Naive thymus-derived CD4-positive, alpha-beta T cell (primary cell): ENCODE measurements at regions not wholly inside any gene's neighbourhood (a gene's known extent, or its start where the extent isn't known, plus 50 kb on each side); places are given as distances from the start of the nearest gene placed in this dataset.

Source experiments
- ATAC-seq: fragments of 150-1000 bp; cut with Tn5 transposase; 2 replicates; pipeline ENCODE4 v1.10.0; 2021; ENCODE audit warnings: mild to moderate bottlenecking, moderate library complexity
- CTCF ChIA-PET: fragments of 350-600 bp; sonication (Branson Sonifier 250); formaldehyde crosslinking; loops from one replicate; lab custom pipeline; 2021; ENCODE audit warnings: antibody characterized with exemption; lab: Charles Lee
- POLR2A ChIA-PET: fragments of 350-600 bp; sonication (Branson Sonifier 250); formaldehyde crosslinking; loops from one replicate; lab custom pipeline; 2021; ENCODE audit warnings: antibody characterized with exemption, inconsistent platforms; lab: Charles Lee
- DNase-seq, 9 donors: peaks; one replicate each; pipeline versions ENCODE4 v3.0.0 to v3.0.0-alpha.2; 2020 to 2022; ENCODE audit warnings: mixed read lengths in 1 of 9
- H3K27ac ChIP-seq: one replicate; pipeline ENCODE4 v1.7.0; 2013; ENCODE audit warnings: mild to moderate bottlenecking, low read depth, low read length, moderate library complexity
- H3K27me3 ChIP-seq, 2 donors: one replicate each; pipeline ENCODE4 v1.7.0; 2013; ENCODE audit warnings: low read length in 2 of 2, mild to moderate bottlenecking in 2 of 2, moderate library complexity in 2 of 2; ENCODE audit not compliant: control insufficient read depth in 2 of 2, insufficient read depth in 2 of 2
- H3K36me3 ChIP-seq, 3 experiments: 1 replicate in 2 of 3; 2 replicates in 1 of 3; pipeline ENCODE4 v1.7.0; 2013; ENCODE audit warnings: low read length in 3 of 3, mild to moderate bottlenecking in 3 of 3, moderate library complexity in 1 of 3; ENCODE audit not compliant: insufficient read depth in 3 of 3, control insufficient read depth in 2 of 3
- H3K4me1 ChIP-seq, 2 donors: one replicate each; pipeline ENCODE4 v1.7.0; 2013; ENCODE audit warnings: low read length in 2 of 2, mild to moderate bottlenecking in 2 of 2, moderate library complexity in 1 of 2; ENCODE audit not compliant: control insufficient read depth in 2 of 2, insufficient read depth in 2 of 2
- H3K4me3 ChIP-seq: 2 replicates; pipeline ENCODE4 v1.7.0; 2013; ENCODE audit warnings: mild to moderate bottlenecking, low read length
- H3K9me3 ChIP-seq, 3 experiments: 1 replicate in 2 of 3; 2 replicates in 1 of 3; pipeline ENCODE4 v1.7.0; 2013; ENCODE audit warnings: low read length in 3 of 3; ENCODE audit not compliant: control insufficient read depth in 2 of 3
- H3K27ac Mint-ChIP-seq, 9 donors: one replicate each; pipeline ENCODE4 v1.8.0; 2020 to 2022; ENCODE audit warnings: mixed read lengths in 9 of 9, mild to moderate bottlenecking in 8 of 9, moderate library complexity in 5 of 9, inconsistent platforms in 2 of 9
- H3K27me3 Mint-ChIP-seq, 5 donors: one replicate each; pipeline ENCODE4 v1.8.0; 2021 to 2022; ENCODE audit warnings: mixed read lengths in 5 of 5, mild to moderate bottlenecking in 1 of 5
- H3K36me3 Mint-ChIP-seq, 5 donors: one replicate each; pipeline ENCODE4 v1.8.0; 2020 to 2022; ENCODE audit warnings: mixed read lengths in 5 of 5, mild to moderate bottlenecking in 3 of 5, inconsistent platforms in 1 of 5
- H3K4me1 Mint-ChIP-seq, 7 donors: one replicate each; pipeline ENCODE4 v1.8.0; 2020 to 2022; ENCODE audit warnings: mixed read lengths in 7 of 7, mild to moderate bottlenecking in 3 of 7, inconsistent platforms in 1 of 7
- H3K4me3 Mint-ChIP-seq, 10 donors: one replicate each; pipeline ENCODE4 v1.8.0; 2020 to 2022; ENCODE audit warnings: mild to moderate bottlenecking in 10 of 10, mixed read lengths in 10 of 10, moderate library complexity in 6 of 10, inconsistent platforms in 2 of 10
- H3K9me3 Mint-ChIP-seq, 11 donors: one replicate each; pipeline ENCODE4 v1.8.0; 2020 to 2022; ENCODE audit warnings: mixed read lengths in 11 of 11, mild to moderate bottlenecking in 4 of 11, inconsistent platforms in 1 of 11, moderate library complexity in 1 of 11
- intact Hi-C, 2 donors: fragments of 100-400 bp; cut with micrococcal nuclease; formaldehyde crosslinking; loops; one replicate each; pipeline ENCODE4 v1.15.1; 2023

DNA sequence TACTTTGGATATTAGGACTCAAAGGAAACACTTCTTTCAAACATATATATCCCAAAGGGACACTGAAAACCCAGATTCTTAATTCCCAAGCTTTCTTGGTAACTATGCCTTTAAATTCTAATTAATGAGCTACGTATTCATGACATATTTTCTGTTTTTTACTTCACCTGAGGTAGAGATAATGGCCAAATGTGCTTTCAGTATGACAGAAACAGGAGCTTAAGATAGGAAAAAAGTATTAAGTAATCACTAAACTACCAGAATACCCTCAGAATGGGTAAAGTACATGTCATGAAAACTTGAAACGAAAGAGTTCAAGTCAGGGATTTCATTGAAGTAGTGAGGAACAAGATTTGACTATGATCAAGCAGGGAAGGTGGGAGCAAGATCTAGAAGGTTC is 478.5 kb downstream of the AGTPBP1 start:
- ChIA-PET CTCF (no interaction called here), POLR2A (no interaction called here)
- Histone ChIP-seq H3K9me3 (no peaks in the 10 kb centered on the region), H3K36me3 (no peaks in the 10 kb centered on the region), H3K4me3 (no peak overlapping the region), H3K27ac (no peak overlapping the region), H3K27me3 (no peaks in the 10 kb centered on the region), H3K4me1 (no peaks in the 10 kb centered on the region)
- intact Hi-C loops: no loop called here
- Mint-ChIP-seq H3K27ac (no peak overlapping the region), H3K9me3 (peaks cover 0 to 6% (median 0%) of the 10 kb centered on the region in 11 donors), H3K36me3 (peaks cover 0 to 4% (median 0%) of the 10 kb centered on the region in 5 donors), H3K27me3 (peaks cover 0 to 32% (median 15%) of the 10 kb centered on the region in 5 donors), H3K4me3 (no peak overlapping the region), H3K4me1 (peaks cover 0 to 4% (median 0%) of the 10 kb centered on the region in 7 donors)
- DNase-seq (no peak), ATAC-seq (no peak)

DNA sequence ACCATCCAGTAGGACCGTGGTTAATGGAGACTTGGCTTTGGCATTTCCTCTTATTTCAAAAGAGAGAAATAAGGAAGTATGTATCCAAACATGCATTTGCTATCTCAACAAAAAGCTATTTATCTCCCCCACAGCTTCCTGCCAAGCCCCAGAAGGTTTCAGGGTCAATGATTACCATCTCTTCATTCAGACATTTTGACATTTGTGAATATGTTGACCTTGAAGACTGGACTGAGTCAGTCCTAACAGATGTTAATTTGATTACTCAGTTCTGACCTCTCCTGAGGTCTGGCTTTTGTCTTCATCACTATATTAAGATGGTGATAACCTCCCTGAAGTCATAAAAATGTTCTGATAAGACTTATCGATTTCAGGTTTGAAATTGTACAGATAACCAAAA is 479.4 kb downstream of the AGTPBP1 start:
- ATAC-seq (no peak), DNase-seq (no peak)
- no peaks in the 10 kb centered on the region for H3K9me3 ChIP-seq
- Mint-ChIP-seq H3K4me3 (no peak overlapping the region), H3K27me3 (peaks cover 0 to 32% (median 15%) of the 10 kb centered on the region in 5 donors), H3K9me3 (peaks cover 0 to 7% (median 0%) of the 10 kb centered on the region in 11 donors), H3K27ac (no peak overlapping the region), H3K36me3 (peaks cover 0 to 4% (median 0%) of the 10 kb centered on the region in 5 donors), H3K4me1 (peaks cover 0 to 4% (median 0%) of the 10 kb centered on the region in 7 donors)
- intact Hi-C loops: no loop called here
- H3K4me1 ChIP-seq: no peaks in the 10 kb centered on the region
- no peak overlapping the region for H3K27ac ChIP-seq
- no peaks in the 10 kb centered on the region for H3K27me3 ChIP-seq
- no peaks in the 10 kb centered on the region for H3K36me3 ChIP-seq
- ChIA-PET POLR2A (no interaction called here), CTCF (no interaction called here)
- H3K4me3 ChIP-seq: no peak overlapping the region

DNA sequence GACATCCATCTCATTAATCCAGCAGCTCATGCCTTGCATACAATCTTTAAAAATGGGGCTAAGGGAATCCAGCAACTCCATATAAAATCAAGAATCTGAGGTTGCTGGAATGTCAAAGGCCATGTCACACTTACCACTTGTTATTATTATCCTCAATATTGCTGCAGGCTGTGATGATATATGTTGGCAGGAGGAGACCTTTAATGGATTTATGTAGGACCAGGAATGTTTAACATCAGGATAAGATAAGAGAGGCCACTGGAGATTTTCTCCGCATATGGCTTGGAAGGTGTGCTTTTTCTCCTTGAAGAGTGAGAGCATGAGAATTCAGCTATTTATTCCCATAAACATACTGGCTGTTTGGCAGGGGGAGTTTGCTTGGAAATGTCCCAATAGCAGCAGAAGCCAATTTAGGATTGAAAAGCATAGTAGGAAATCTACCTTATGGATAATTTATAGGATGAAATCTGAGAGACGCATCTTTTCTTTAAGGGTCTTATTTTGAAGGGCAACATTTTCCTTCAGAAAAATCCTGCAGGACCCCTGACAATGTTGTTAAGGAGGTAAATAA is 481.4 kb downstream of the AGTPBP1 start:
- no peaks in the 10 kb centered on the region for H3K27me3 ChIP-seq
- H3K36me3 Mint-ChIP-seq: peaks cover 0 to 4% (median 0%) of the 10 kb centered on the region in 5 donors
- intact Hi-C loops: no loop called here

DNA sequence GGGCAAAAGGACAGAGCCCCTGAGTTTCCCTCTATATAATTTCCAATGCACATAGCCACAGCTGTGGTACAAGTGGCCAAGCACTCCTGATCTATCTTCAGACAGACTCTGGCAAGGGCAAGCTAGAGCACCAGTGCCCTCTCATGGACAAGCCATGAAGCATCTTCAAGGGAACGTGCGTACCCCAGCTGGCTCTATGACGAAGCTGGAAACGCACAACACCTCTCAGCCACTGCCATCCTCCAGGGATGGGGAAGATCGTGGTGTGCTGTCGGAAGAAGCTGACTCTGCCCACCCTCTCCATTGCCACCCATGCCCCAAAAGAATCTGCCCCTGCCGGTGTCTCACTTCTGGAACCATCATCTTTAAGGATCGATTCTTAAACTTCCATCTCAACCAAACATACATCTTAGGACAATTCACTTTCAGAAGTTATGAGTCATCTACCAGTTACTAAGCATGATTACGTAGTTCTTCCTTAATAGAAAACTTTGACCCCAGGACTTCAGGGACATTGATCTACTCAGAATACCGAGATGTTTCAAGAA is 482.9 kb downstream of the AGTPBP1 start:
- DNase-seq (no peak), ATAC-seq (no peak)
- H3K36me3 Mint-ChIP-seq: peaks cover 0 to 4% (median 0%) of the 10 kb centered on the region in 5 donors
- Histone ChIP-seq H3K9me3 (no peaks in the 10 kb centered on the region), H3K36me3 (no peaks in the 10 kb centered on the region), H3K27me3 (no peaks in the 10 kb centered on the region), H3K4me1 (no peaks in the 10 kb centered on the region), H3K4me3 (no peak overlapping the region), H3K27ac (no peak overlapping the region)
- no peak overlapping the region for H3K4me3 Mint-ChIP-seq
- CTCF ChIA-PET: no interaction called here
- H3K9me3 Mint-ChIP-seq: peaks cover 0 to 15% (median 6%) of the 10 kb centered on the region in 11 donors
- intact Hi-C loops: loop anchor here in 1 of 2 donors (5.0 kb wide), 1 partner anchor 862 kb away; no protein-coding TSS in a partner anchor
- no peak overlapping the region for H3K27ac Mint-ChIP-seq
- peaks cover 0 to 39% (median 20%) of the 10 kb centered on the region in 5 donors for H3K27me3 Mint-ChIP-seq
- peaks cover 0 to 4% (median 0%) of the 10 kb centered on the region in 7 donors for H3K4me1 Mint-ChIP-seq
- POLR2A ChIA-PET: no interaction called here

More for the DNA sequence above, 481.4 kb downstream of the AGTPBP1 start:
- ATAC-seq (no peak), DNase-seq (no peak)
- no peak overlapping the region for H3K27ac ChIP-seq
- CTCF ChIA-PET: no interaction called here
- no peak overlapping the region for H3K4me3 ChIP-seq
- no peaks in the 10 kb centered on the region for H3K36me3 ChIP-seq
- no peak overlapping the region for H3K4me3 Mint-ChIP-seq
- H3K27me3 Mint-ChIP-seq: peaks cover 0 to 32% (median 20%) of the 10 kb centered on the region in 5 donors
- H3K4me1 ChIP-seq: no peaks in the 10 kb centered on the region
- POLR2A ChIA-PET: no interaction called here
- H3K4me1 Mint-ChIP-seq: peaks cover 0 to 4% (median 0%) of the 10 kb centered on the region in 7 donors
- H3K9me3 ChIP-seq: no peaks in the 10 kb centered on the region
- H3K9me3 Mint-ChIP-seq: peaks cover 0 to 12% (median 3%) of the 10 kb centered on the region in 11 donors
- H3K27ac Mint-ChIP-seq: no peak overlapping the region

DNA sequence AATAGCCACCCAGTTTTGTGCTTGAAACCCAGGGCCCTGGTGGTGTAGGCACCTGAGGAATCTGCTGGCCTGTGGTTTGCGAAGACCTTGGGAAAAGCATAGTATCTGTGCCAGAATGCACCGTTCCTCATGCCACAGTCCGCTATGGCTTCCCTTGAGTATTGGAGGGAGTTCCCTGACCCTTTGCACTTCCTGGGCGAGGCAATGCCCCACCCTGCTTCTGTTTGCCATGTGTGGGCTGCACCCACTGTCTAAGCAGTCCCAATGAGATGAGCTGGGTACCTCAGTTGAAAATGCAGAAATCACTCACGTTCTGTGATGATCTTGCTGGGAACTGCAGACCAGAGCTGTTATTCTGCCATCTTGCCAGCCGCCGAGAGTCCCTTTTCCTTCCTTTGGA is 483.5 kb downstream of the AGTPBP1 start:
- ChIA-PET CTCF (no interaction called here), POLR2A (no interaction called here)
- Mint-ChIP-seq H3K27me3 (peaks cover 0 to 39% (median 20%) of the 10 kb centered on the region in 5 donors), H3K36me3 (peaks cover 0 to 4% (median 0%) of the 10 kb centered on the region in 5 donors), H3K27ac (no peak overlapping the region), H3K4me1 (peaks cover 0 to 4% (median 0%) of the 10 kb centered on the region in 7 donors), H3K9me3 (peaks cover 0 to 15% (median 6%) of the 10 kb centered on the region in 11 donors), H3K4me3 (no peak overlapping the region)
- H3K9me3 ChIP-seq: no peaks in the 10 kb centered on the region
- H3K27me3 ChIP-seq: no peaks in the 10 kb centered on the region
- H3K27ac ChIP-seq: no peak overlapping the region
- intact Hi-C loops: loop anchor here in 1 of 2 donors (5.0 kb wide), 1 partner anchor 861 kb away; no protein-coding TSS in a partner anchor
- no peak overlapping the region for H3K4me3 ChIP-seq
- no peaks in the 10 kb centered on the region for H3K36me3 ChIP-seq
- no peak for ATAC-seq
- DNase-seq: no peak
- no peaks in the 10 kb centered on the region for H3K4me1 ChIP-seq

DNA sequence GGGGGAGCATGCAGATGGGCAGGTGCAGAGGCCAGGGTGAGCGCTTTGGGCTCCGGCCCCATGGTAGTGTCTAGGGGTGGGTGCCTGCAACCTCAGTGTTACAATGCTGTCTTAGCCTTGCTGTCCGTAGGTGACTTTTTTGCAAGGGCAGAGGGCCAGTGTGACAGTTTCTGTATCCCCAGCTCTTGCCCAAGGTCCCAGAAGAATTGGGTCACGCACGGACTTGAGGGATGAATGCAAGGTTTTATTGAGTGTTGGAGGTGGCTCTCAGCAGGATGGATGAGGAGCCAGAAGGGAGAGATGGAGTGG is 492.5 kb downstream of the AGTPBP1 start:
- H3K4me1 Mint-ChIP-seq: no peaks in the 10 kb centered on the region
- peaks cover 0 to 3% (median 0%) of the 10 kb centered on the region in 11 donors for H3K9me3 Mint-ChIP-seq
- H3K27me3 Mint-ChIP-seq: peaks cover 0 to 4% (median 0%) of the 10 kb centered on the region in 5 donors
- H3K27me3 ChIP-seq: no peaks in the 10 kb centered on the region
- no peaks in the 10 kb centered on the region for H3K36me3 ChIP-seq
- no peak overlapping the region for H3K4me3 ChIP-seq
- ChIA-PET CTCF (no interaction called here), POLR2A (no interaction called here)
- DNase-seq: no peak
- no peaks in the 10 kb centered on the region for H3K9me3 ChIP-seq
- no peaks in the 10 kb centered on the region for H3K4me1 ChIP-seq
- no peak overlapping the region for H3K27ac ChIP-seq
- intact Hi-C loops: no loop called here
- no peak overlapping the region for H3K27ac Mint-ChIP-seq
- H3K36me3 Mint-ChIP-seq: no peaks in the 10 kb centered on the region
- no peak overlapping the region for H3K4me3 Mint-ChIP-seq
- ATAC-seq: no peak
